ENCODE measurements at regions not wholly inside any gene's neighbourhood (a gene's known extent, or its start where the extent isn't known, plus 50 kb on each side); places are given as distances from the start of the nearest gene placed in this dataset.

GRCh38 chr1:219277304-219278105, 103.8 kb downstream of the LYPLAL1 start:
- Histone ChIP-seq H3K4me1 (ENCODE audit: control insufficient read depth, insufficient read depth, low read length) (no peaks in the 10 kb centered on the region), H3K27ac (ENCODE audit: low read depth, low read length) (no peak overlapping the region), H3K27me3 (ENCODE audit: control insufficient read depth, insufficient read depth, low read length, poor library complexity, severe bottlenecking) (no peaks in the 10 kb centered on the region), H3K4me3 (ENCODE audit: low read length) (no peak overlapping the region), H3K36me3 (ENCODE audit: control insufficient read depth, insufficient read depth, low read length) (no peaks in the 10 kb centered on the region), H3K9me3 (ENCODE audit: control insufficient read depth, low read length) (no peaks in the 10 kb centered on the region), H3K9ac (ENCODE audit: extremely low read depth, low read length, poor library complexity, severe bottlenecking) (no peak overlapping the region)
- Mint-ChIP-seq H3K27me3 (ENCODE audit: insufficient read depth) (no peaks in the 10 kb centered on the region), H3K27ac (no peak overlapping the region), H3K4me1 (no peaks in the 10 kb centered on the region), H3K4me3 (no peak overlapping the region), H3K9me3 (no peaks in the 10 kb centered on the region), H3K36me3 (ENCODE audit: low read depth) (no peaks in the 10 kb centered on the region)
- DNase-seq: no peak
- 96 to 100% methylated on average over 1 to 2 of the region's 2 CpGs for WGBS, 2 experiments (ENCODE audit: insufficient coverage in 1 of 2, insufficient read length in 1 of 2)
- no peak for TF ChIP-seq CTCF (conservative IDR thresholded peaks at IDR 0.05)

- 92 to 97% methylated on average over 4 to 5 of the region's 5 CpGs for WGBS, 2 experiments (ENCODE audit: insufficient coverage in 1 of 2, insufficient read length in 1 of 2)
- DNase-seq: no peak
These were observed 102.5 kb downstream of the LYPLAL1 start for GRCh38 chr1:219276049-219276738.

More at GRCh38 chr1:219276049-219276738, 102.5 kb downstream of the LYPLAL1 start:
- H3K9me3 Mint-ChIP-seq: no peaks in the 10 kb centered on the region
- Histone ChIP-seq H3K27me3 (ENCODE audit: control insufficient read depth, insufficient read depth, low read length, poor library complexity, severe bottlenecking) (no peaks in the 10 kb centered on the region), H3K4me3 (ENCODE audit: low read length) (no peak overlapping the region), H3K4me1 (ENCODE audit: control insufficient read depth, insufficient read depth, low read length) (no peaks in the 10 kb centered on the region), H3K9me3 (ENCODE audit: control insufficient read depth, low read length) (no peaks in the 10 kb centered on the region), H3K36me3 (ENCODE audit: control insufficient read depth, insufficient read depth, low read length) (no peaks in the 10 kb centered on the region), H3K27ac (ENCODE audit: low read depth, low read length) (no peak overlapping the region), H3K9ac (ENCODE audit: extremely low read depth, low read length, poor library complexity, severe bottlenecking) (no peak overlapping the region)
- no peak overlapping the region for H3K4me3 Mint-ChIP-seq
- peaks cover 4% of the 10 kb centered on the region for H3K4me1 Mint-ChIP-seq
- H3K27ac Mint-ChIP-seq: no peak overlapping the region
- no peaks in the 10 kb centered on the region for H3K36me3 Mint-ChIP-seq (ENCODE audit: low read depth)
- no peak for TF ChIP-seq CTCF (conservative IDR thresholded peaks at IDR 0.05)
- H3K27me3 Mint-ChIP-seq (ENCODE audit: insufficient read depth): no peaks in the 10 kb centered on the region
